ENCODE measurements at regions not wholly inside any gene's neighbourhood (a gene's known extent, or its start where the extent isn't known, plus 50 kb on each side); places are given as distances from the start of the nearest gene placed in this dataset.

GRCh38 chr3:17927036-17927435, 184.6 kb upstream of the TBC1D5 start:
- TF ChIP-seq CTCF (IDR thresholded peaks at IDR 0.05; ENCODE audit: insufficient read depth, low read length), result no peak

GRCh38 chr3:17915341-17915740, 172.9 kb upstream of the TBC1D5 start:
- H3K4me3 ChIP-seq (ENCODE audit: low read depth, low read length), result no peak overlapping the region
- no peak for DNase-seq (ENCODE audit: low read depth)
- TF ChIP-seq CTCF (IDR thresholded peaks at IDR 0.05; ENCODE audit: insufficient read depth, low read length), result no peak

More at GRCh38 chr3:17927036-17927435, 184.6 kb upstream of the TBC1D5 start:
- H3K4me3 ChIP-seq (ENCODE audit: low read depth, low read length), result no peak overlapping the region
- DNase-seq (ENCODE audit: low read depth), result no peak

GRCh38 chr3:17913359-17913758, 170.9 kb upstream of the TBC1D5 start:
- no peak for TF ChIP-seq CTCF (IDR thresholded peaks at IDR 0.05; ENCODE audit: insufficient read depth, low read length)
- DNase-seq (ENCODE audit: low read depth), result no peak
- H3K4me3 ChIP-seq (ENCODE audit: low read depth, low read length), result no peak overlapping the region

- no peak for DNase-seq (ENCODE audit: low read depth)
- no peak for TF ChIP-seq CTCF (IDR thresholded peaks at IDR 0.05; ENCODE audit: insufficient read depth, low read length)
- H3K4me3 ChIP-seq (ENCODE audit: low read depth, low read length), result no peak overlapping the region
Measured at GRCh38 chr3:17911986-17912760, 169.7 kb upstream of the TBC1D5 start.

- DNase-seq (ENCODE audit: low read depth), result no peak
- H3K4me3 ChIP-seq (ENCODE audit: low read depth, low read length), result no peak overlapping the region
- TF ChIP-seq CTCF (IDR thresholded peaks at IDR 0.05; ENCODE audit: insufficient read depth, low read length), result no peak
Measured at GRCh38 chr3:17910922-17911321, 168.5 kb upstream of the TBC1D5 start.

- no peak for TF ChIP-seq CTCF (IDR thresholded peaks at IDR 0.05; ENCODE audit: insufficient read depth, low read length)
- no peak overlapping the region for H3K4me3 ChIP-seq (ENCODE audit: low read depth, low read length)
- no peak for DNase-seq (ENCODE audit: low read depth)
Measured at GRCh38 chr3:17909714-17910113, 167.3 kb upstream of the TBC1D5 start.
